OCI-LY7 (cell line): ENCODE measurements at regions not wholly inside any gene's neighbourhood (a gene's known extent, or its start where the extent isn't known, plus 50 kb on each side); places are given as distances from the start of the nearest gene placed in this dataset.

ENCODE experiments used
- BruUV-seq: library from RNA; stranded (reverse); fragments of 400-500 nt; replicated peaks from 2 replicates; lab custom pipeline; 2021; lab: Mats Ljungman, UMichigan
- CTCF ChIA-PET: fragments of 300-600 bp; sonication (Branson Sonifier 250); formaldehyde crosslinking; loops from one replicate; lab custom pipeline; 2022; ENCODE audit warnings: antibody characterized with exemption; ENCODE audit not compliant: unreplicated experiment; lab: Charles Lee
- POLR2A ChIA-PET: fragments of 300-600 bp; sonication (Branson Sonifier 250); formaldehyde crosslinking; loops from one replicate; lab custom pipeline; 2022; ENCODE audit warnings: antibody characterized with exemption; lab: Charles Lee
- DNase-seq: peaks from one replicate; pipeline ENCODE4 v3.0.0-alpha.2; 2015; ENCODE audit warnings: low spot score
- H2AFZ ChIP-seq: fragments of 200-600 bp; sonication (generic), shearing (Covaris generic); 2 replicates; pipeline ENCODE4 v1.6.1; 2014; ENCODE audit warnings: mild to moderate bottlenecking, antibody characterized with exemption, low read length, moderate library complexity
- H3K27ac ChIP-seq: fragments of 200-600 bp; sonication (generic); 2 replicates; pipeline ENCODE4 v1.5.1; 2014; ENCODE audit warnings: mixed run types, low read depth, mild to moderate bottlenecking, moderate library complexity, low read length, inconsistent platforms; ENCODE audit not compliant: poor library complexity, severe bottlenecking
- H3K36me3 ChIP-seq: fragments of 200-600 bp; sonication (generic); 2 replicates; pipeline ENCODE4 v1.6.1; 2014; ENCODE audit warnings: mild to moderate bottlenecking, antibody characterized with exemption, low read length, moderate library complexity, mixed read lengths; ENCODE audit not compliant: insufficient read depth
- H3K4me1 ChIP-seq: fragments of 200-600 bp; sonication (generic); 2 replicates; pipeline ENCODE4 v1.5.1; 2014; ENCODE audit warnings: mild to moderate bottlenecking, low read length; ENCODE audit not compliant: insufficient read depth, poor library complexity, severe bottlenecking
- H3K4me2 ChIP-seq: fragments of 200-600 bp; sonication (generic); 2 replicates; pipeline ENCODE4 v1.6.1; 2014; ENCODE audit warnings: mild to moderate bottlenecking, low read length
- H3K4me3 ChIP-seq: fragments of 200-600 bp; sonication (generic); 2 replicates; pipeline ENCODE4 v1.5.1; 2014; ENCODE audit warnings: mild to moderate bottlenecking, low read depth, low read length; ENCODE audit not compliant: poor library complexity, severe bottlenecking
- H3K79me2 ChIP-seq: fragments of 200-600 bp; sonication (generic); 2 replicates; pipeline ENCODE4 v1.6.1; 2016; ENCODE audit warnings: low read depth, mild to moderate bottlenecking, low read length, moderate library complexity, mixed read lengths; ENCODE audit not compliant: insufficient read depth
- H3K9me2 ChIP-seq: fragments of 200-600 bp; sonication (generic); 2 replicates; pipeline ENCODE4 v1.6.1; 2016; ENCODE audit warnings: mild to moderate bottlenecking, low read length, mixed read lengths; ENCODE audit not compliant: insufficient read depth
- H3K9me3 ChIP-seq: fragments of 200-600 bp; sonication (generic); 2 replicates; pipeline ENCODE4 v1.6.1; 2014; ENCODE audit warnings: mild to moderate bottlenecking, mixed run types, low read length, mixed read lengths
- H4K20me1 ChIP-seq: fragments of 200-600 bp; sonication (generic); 2 replicates; pipeline ENCODE4 v1.6.1; 2014; ENCODE audit warnings: mild to moderate bottlenecking, antibody characterized with exemption, low read length, moderate library complexity, mixed read lengths; ENCODE audit not compliant: insufficient read depth
- EZH2phosphoT487 ChIP-seq: fragments of 200-600 bp; sonication (generic); IDR thresholded peaks from 2 replicates; pipeline ENCODE4 v1.6.1; 2018; ENCODE audit warnings: low read depth, borderline replicate concordance, mild to moderate bottlenecking, mixed run types, antibody characterized with exemption, low read length, moderate library complexity, mixed read lengths
- intact Hi-C: fragments of 100-400 bp; cut with micrococcal nuclease; formaldehyde crosslinking; loops from one replicate; pipeline ENCODE4 v1.10.0; 2022; ENCODE audit not compliant: unreplicated experiment
- TF ChIP-seq, protein P1 (sequence below): fragments of 200-600 bp; sonication (generic); conservative IDR thresholded peaks from 2 replicates; pipeline ENCODE4 v1.5.1; 2014; ENCODE audit warnings: mild to moderate bottlenecking, antibody characterized with exemption, low read length, moderate library complexity, mixed read lengths

DNA sequence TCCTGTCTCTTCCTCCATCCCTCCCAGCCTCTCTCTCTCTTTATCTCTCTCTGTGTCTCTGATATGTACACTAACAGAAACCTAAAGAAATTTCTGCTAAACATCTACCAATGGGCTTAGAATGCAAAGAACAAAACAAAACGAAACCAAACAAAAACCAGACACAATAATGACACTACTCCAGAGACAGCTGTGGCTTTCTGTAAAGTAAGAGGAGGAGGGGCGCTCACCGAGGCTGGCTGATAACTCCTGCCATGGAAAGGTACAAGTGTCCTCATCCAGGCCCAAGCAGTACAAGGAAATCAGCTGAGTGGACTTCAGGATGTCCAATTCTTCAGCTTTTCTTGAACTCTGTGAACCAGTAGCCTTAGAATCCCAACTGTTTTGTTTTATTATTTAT is 70.4 kb upstream of the FZD8 start:
- ChIA-PET CTCF (no interaction called here), POLR2A (no interaction called here)
- no peaks in the 10 kb centered on the region for H4K20me1 ChIP-seq
- H3K79me2 ChIP-seq, result no peaks in the 10 kb centered on the region
- H3K4me2 ChIP-seq, result no peak overlapping the region
- no peaks in the 10 kb centered on the region for H3K9me2 ChIP-seq
- intact Hi-C loops, result no loop called here
- H3K4me1 ChIP-seq, result no peaks in the 10 kb centered on the region
- no peak for DNase-seq
- H3K36me3 ChIP-seq, result no peaks in the 10 kb centered on the region
- H3K9me3 ChIP-seq, result no peaks in the 10 kb centered on the region
- no peak overlapping the region for H3K27ac ChIP-seq
- TF ChIP-seq, protein P1, sequence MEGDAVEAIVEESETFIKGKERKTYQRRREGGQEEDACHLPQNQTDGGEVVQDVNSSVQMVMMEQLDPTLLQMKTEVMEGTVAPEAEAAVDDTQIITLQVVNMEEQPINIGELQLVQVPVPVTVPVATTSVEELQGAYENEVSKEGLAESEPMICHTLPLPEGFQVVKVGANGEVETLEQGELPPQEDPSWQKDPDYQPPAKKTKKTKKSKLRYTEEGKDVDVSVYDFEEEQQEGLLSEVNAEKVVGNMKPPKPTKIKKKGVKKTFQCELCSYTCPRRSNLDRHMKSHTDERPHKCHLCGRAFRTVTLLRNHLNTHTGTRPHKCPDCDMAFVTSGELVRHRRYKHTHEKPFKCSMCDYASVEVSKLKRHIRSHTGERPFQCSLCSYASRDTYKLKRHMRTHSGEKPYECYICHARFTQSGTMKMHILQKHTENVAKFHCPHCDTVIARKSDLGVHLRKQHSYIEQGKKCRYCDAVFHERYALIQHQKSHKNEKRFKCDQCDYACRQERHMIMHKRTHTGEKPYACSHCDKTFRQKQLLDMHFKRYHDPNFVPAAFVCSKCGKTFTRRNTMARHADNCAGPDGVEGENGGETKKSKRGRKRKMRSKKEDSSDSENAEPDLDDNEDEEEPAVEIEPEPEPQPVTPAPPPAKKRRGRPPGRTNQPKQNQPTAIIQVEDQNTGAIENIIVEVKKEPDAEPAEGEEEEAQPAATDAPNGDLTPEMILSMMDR, result no peak
- no peak for TF ChIP-seq EZH2phosphoT487
- no peak overlapping the region for H3K4me3 ChIP-seq
- no peak overlapping the region for H2AFZ ChIP-seq
- BruUV-seq, result no TSS peak

DNA sequence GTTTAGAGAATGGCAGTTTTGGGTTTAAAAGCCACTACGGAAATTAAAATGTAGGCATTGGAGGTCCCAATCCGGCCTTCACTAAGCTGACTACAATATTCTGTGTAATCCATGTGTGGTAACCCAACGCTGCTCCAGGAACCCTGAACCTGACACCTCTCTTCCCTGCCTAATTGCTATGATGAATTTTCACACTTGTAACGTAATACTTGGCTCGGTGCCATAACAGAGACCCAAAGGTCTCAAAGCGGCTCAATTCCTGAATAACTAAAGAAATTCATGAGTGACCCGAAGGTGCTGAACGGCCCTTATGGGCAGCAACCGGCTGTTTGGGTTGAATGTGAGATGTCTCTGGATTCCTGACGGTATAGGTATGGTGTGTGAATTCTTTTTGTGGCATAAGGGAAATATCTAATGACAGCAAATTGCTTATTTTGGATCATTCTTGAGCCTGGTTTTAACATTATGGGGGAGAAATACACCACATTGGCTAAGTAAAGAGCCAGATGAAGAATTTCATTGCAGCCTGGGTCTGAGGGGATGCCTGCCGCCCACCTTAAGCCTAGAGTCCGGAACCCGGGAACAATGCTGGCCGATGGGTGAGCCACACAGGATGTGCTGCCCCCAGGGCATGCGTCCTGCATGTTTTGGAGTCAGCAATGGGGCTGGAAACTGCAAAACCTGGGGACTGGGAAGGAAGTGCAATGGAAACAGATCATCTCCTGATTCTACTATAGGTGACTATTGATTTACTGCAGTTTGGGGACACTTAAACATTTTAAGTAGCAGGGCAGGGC is 69.7 kb upstream of the FZD8 start:
- no peaks in the 10 kb centered on the region for H3K4me1 ChIP-seq
- no peak overlapping the region for H3K4me2 ChIP-seq
- H3K9me3 ChIP-seq, result no peaks in the 10 kb centered on the region
- H3K27ac ChIP-seq, result no peak overlapping the region
- BruUV-seq, result no TSS peak
- no peaks in the 10 kb centered on the region for H3K9me2 ChIP-seq
- no peaks in the 10 kb centered on the region for H3K79me2 ChIP-seq
- H3K36me3 ChIP-seq, result no peaks in the 10 kb centered on the region
- POLR2A ChIA-PET, result no interaction called here
- DNase-seq, result no peak
- no peak overlapping the region for H3K4me3 ChIP-seq
- no peak overlapping the region for H2AFZ ChIP-seq
- intact Hi-C loops, result no loop called here
- no peak for TF ChIP-seq EZH2phosphoT487
- TF ChIP-seq, protein P1, result no peak
- H4K20me1 ChIP-seq, result no peaks in the 10 kb centered on the region
- CTCF ChIA-PET, result no interaction called here

- intact Hi-C loops, result no loop called here
- no TSS peak for BruUV-seq
These were observed 65.7 kb upstream of the FZD8 start for GRCh38 chr10:35707642-35708425.

More at GRCh38 chr10:35707642-35708425, 65.7 kb upstream of the FZD8 start:
- Histone ChIP-seq H3K27ac (no peak overlapping the region), H3K9me3 (no peaks in the 10 kb centered on the region), H3K36me3 (no peaks in the 10 kb centered on the region), H4K20me1 (no peaks in the 10 kb centered on the region), H2AFZ (no peak overlapping the region), H3K79me2 (no peaks in the 10 kb centered on the region), H3K4me3 (no peak overlapping the region), H3K4me2 (no peak overlapping the region), H3K4me1 (no peaks in the 10 kb centered on the region), H3K9me2 (no peaks in the 10 kb centered on the region)
- no peak for DNase-seq
- POLR2A ChIA-PET, result no interaction called here
- TF ChIP-seq, protein P1, result no peak
- TF ChIP-seq EZH2phosphoT487, result no peak
- CTCF ChIA-PET, result no interaction called here
